Liver (tissue), 8 donors: ENCODE measurements at regions not wholly inside any gene's neighbourhood (a gene's known extent, or its start where the extent isn't known, plus 50 kb on each side); places are given as distances from the start of the nearest gene placed in this dataset.

Experiments used
- DNase-seq: peaks from one replicate; pipeline ENCODE4 v3.0.0-alpha.2; 2017; ENCODE audit warnings: low spot score
- H3K27ac ChIP-seq, 2 donors: one replicate each; pipeline ENCODE4 v1.7.0; 2013; ENCODE audit warnings: inconsistent platforms in 2 of 2, low read length in 2 of 2, control low read depth in 1 of 2, low read depth in 1 of 2, mild to moderate bottlenecking in 1 of 2
- H3K27me3 ChIP-seq, 4 donors: one replicate each; pipeline versions ENCODE4 v1.6.1 to v1.7.0; 2013; ENCODE audit warnings: low read length in 3 of 4, inconsistent platforms in 1 of 4, mild to moderate bottlenecking in 1 of 4, moderate library complexity in 1 of 4; ENCODE audit not compliant: control insufficient read depth in 4 of 4, insufficient read depth in 4 of 4
- H3K36me3 ChIP-seq, 4 donors: one replicate each; pipeline versions ENCODE4 v1.6.1 to v1.7.0; 2013; ENCODE audit warnings: low read length in 3 of 4, mild to moderate bottlenecking in 3 of 4, low read depth in 1 of 4, moderate library complexity in 1 of 4; ENCODE audit not compliant: control insufficient read depth in 4 of 4, insufficient read depth in 3 of 4
- H3K4me1 ChIP-seq, 4 donors: one replicate each; pipeline versions ENCODE4 v1.6.1 to v1.7.0; 2013; ENCODE audit warnings: low read length in 3 of 4, mild to moderate bottlenecking in 3 of 4, moderate library complexity in 1 of 4; ENCODE audit not compliant: control insufficient read depth in 4 of 4, insufficient read depth in 4 of 4
- H3K4me3 ChIP-seq, 3 donors: one replicate each; pipeline versions ENCODE4 v1.6.1 to v1.7.0; 2013; ENCODE audit warnings: low read length in 3 of 3, control low read depth in 1 of 3, low read depth in 1 of 3, mild to moderate bottlenecking in 1 of 3
- H3K9ac ChIP-seq, 2 donors: one replicate each; pipeline ENCODE4 v1.7.0; 2013; ENCODE audit warnings: low read length in 2 of 2, mild to moderate bottlenecking in 2 of 2, moderate library complexity in 2 of 2, control low read depth in 1 of 2, low read depth in 1 of 2
- H3K9me3 ChIP-seq, 4 donors: one replicate each; pipeline versions ENCODE4 v1.6.1 to v1.7.0; 2013; ENCODE audit warnings: low read length in 3 of 4; ENCODE audit not compliant: control insufficient read depth in 4 of 4
- ATF3 ChIP-seq: IDR thresholded peaks from 2 replicates; pipeline ENCODE4 v1.6.1; 2016; ENCODE audit warnings: antibody characterized with exemption
- CTCF ChIP-seq: fragments of 150-350 bp; IDR thresholded peaks from 2 replicates; pipeline ENCODE4 v1.5.1; 2017; ENCODE audit warnings: improper control_type of control experiment, low read depth, low read length; ENCODE audit not compliant: missing input control
- EGR1 ChIP-seq, 2 donors: IDR thresholded peaks; 2 replicates each; pipeline ENCODE4 v1.6.1; 2016 to 2018; ENCODE audit warnings: antibody characterized with exemption in 2 of 2, low read depth in 2 of 2
- FOXA1 ChIP-seq: IDR thresholded peaks from 2 replicates; pipeline ENCODE4 v1.6.1; 2016; ENCODE audit warnings: antibody characterized with exemption
- FOXA2 ChIP-seq: IDR thresholded peaks from 2 replicates; pipeline ENCODE4 v1.6.1; 2016; ENCODE audit warnings: antibody characterized with exemption
- GABPA ChIP-seq, 2 donors: IDR thresholded peaks in 1 of 2; conservative IDR thresholded peaks in 1 of 2; 2 replicates each; pipeline ENCODE4 v1.6.1; 2016; ENCODE audit warnings: antibody characterized with exemption in 2 of 2, mild to moderate bottlenecking in 1 of 2, moderate library complexity in 1 of 2
- HNF4A ChIP-seq, 2 donors: conservative IDR thresholded peaks; 2 replicates each; pipeline ENCODE4 v1.6.1; 2016; ENCODE audit warnings: antibody characterized with exemption in 2 of 2, mild to moderate bottlenecking in 2 of 2
- HNF4G ChIP-seq: IDR thresholded peaks from 2 replicates; pipeline ENCODE4 v1.6.1; 2016; ENCODE audit warnings: antibody characterized with exemption
- JUND ChIP-seq, 2 donors: IDR thresholded peaks; 2 replicates each; pipeline ENCODE4 v1.6.1; 2016; ENCODE audit warnings: antibody characterized with exemption in 2 of 2
- MAX ChIP-seq: IDR thresholded peaks from 2 replicates; pipeline ENCODE4 v1.6.1; 2016; ENCODE audit warnings: antibody characterized with exemption
- NR2F2 ChIP-seq: IDR thresholded peaks from 2 replicates; pipeline ENCODE4 v1.6.1; 2016; ENCODE audit warnings: antibody characterized with exemption
- RAD21 ChIP-seq, 2 donors: IDR thresholded peaks; 2 replicates each; pipeline ENCODE4 v1.6.1; 2016; ENCODE audit warnings: antibody characterized with exemption in 2 of 2, mild to moderate bottlenecking in 2 of 2
- REST ChIP-seq: IDR thresholded peaks from 2 replicates; pipeline ENCODE4 v1.6.1; 2016; ENCODE audit warnings: antibody characterized with exemption, mild to moderate bottlenecking
- RXRA ChIP-seq, 2 donors: IDR thresholded peaks; 2 replicates each; pipeline ENCODE4 v1.6.1; 2017 to 2018; ENCODE audit warnings: antibody characterized with exemption in 2 of 2, mild to moderate bottlenecking in 1 of 2
- SP1 ChIP-seq: IDR thresholded peaks from 2 replicates; pipeline ENCODE4 v1.6.1; 2018; ENCODE audit warnings: antibody characterized with exemption, mild to moderate bottlenecking
- TAF1 ChIP-seq: conservative IDR thresholded peaks from 2 replicates; pipeline ENCODE4 v1.6.1; 2016; ENCODE audit warnings: antibody characterized with exemption, mild to moderate bottlenecking
- ZBTB33 ChIP-seq: IDR thresholded peaks from 2 replicates; pipeline ENCODE4 v1.6.1; 2016; ENCODE audit warnings: antibody characterized with exemption
- WGBS: extraction: QIAGEN DNeasy Blood & Tissue Kit; methylation state at CpG from one replicate; pipeline ENCODE4 v1.1.7; 2013; 5-methylcytosine and 5-hydroxymethylcytosine counted together
- donor health status: healthy.
- donor health status: healthy.
- donor health status: healthy.
- donor health status: healthy.
- donor health status: healthy.

GRCh38 chr10:30247704-30248103 lies 101.4 kb downstream of the MTPAP start:
- Histone ChIP-seq H3K27ac (no peak overlapping the region), H3K4me3 (no peak overlapping the region), H3K27me3 (no peaks in the 10 kb centered on the region), H3K9ac (no peak overlapping the region), H3K36me3 (no peaks in the 10 kb centered on the region), H3K9me3 (no peaks in the 10 kb centered on the region), H3K4me1 (peaks cover 0 to 1% (median 0%) of the 10 kb centered on the region in 4 donors)
- DNase-seq: no peak
- no peak for TF ChIP-seq ATF3
- TF ChIP-seq JUND (IDR thresholded peaks at IDR 0.05): no peak
- no peak for TF ChIP-seq MAX
- TF ChIP-seq GABPA (IDR thresholded peaks at IDR 0.05 in 1 of 2, conservative IDR thresholded peaks at IDR 0.05 in 1 of 2): no peak
- TF ChIP-seq HNF4G: no peak
- no peak for TF ChIP-seq RAD21 (IDR thresholded peaks at IDR 0.05)
- TF ChIP-seq NR2F2: no peak
- no peak for TF ChIP-seq RXRA (IDR thresholded peaks at IDR 0.05)
- no peak for TF ChIP-seq REST
- TF ChIP-seq FOXA2: no peak
- no peak for TF ChIP-seq FOXA1
- TF ChIP-seq EGR1 (IDR thresholded peaks at IDR 0.05; ENCODE audit: low read depth in 2 of 2): no peak
- no peak for TF ChIP-seq HNF4A (conservative IDR thresholded peaks at IDR 0.05)
- no peak for TF ChIP-seq CTCF
- TF ChIP-seq ZBTB33: no peak
- TF ChIP-seq TAF1: no peak
- no peak for TF ChIP-seq SP1
- 92% methylated on average over 4 of the region's 4 CpGs for WGBS
